Left cardiac atrium (tissue), 4 donors: ENCODE measurements at regions not wholly inside any gene's neighbourhood (a gene's known extent, or its start where the extent isn't known, plus 50 kb on each side); places are given as distances from the start of the nearest gene placed in this dataset.

Source experiments
- ATAC-seq, 2 donors: fragments of 200-7000 bp; cut with Tn5 transposase; one replicate each; pipeline ENCODE4 v1.9.1; 2020; ENCODE audit warnings: mild to moderate bottlenecking in 2 of 2, moderate library complexity in 2 of 2
- DNase-seq: peaks from one replicate; pipeline ENCODE4 v3.0.0-alpha.2; 2020
- intact Hi-C, 2 donors: fragments of 100-400 bp; cut with DNase I; formaldehyde crosslinking; loops; one replicate each; pipeline versions ENCODE4 v1.14.1 to v1.15.1; 2022 to 2023
- donor health status: DM: no; HTN: yes; CAD: no.
- donor health status: DM: no; HTN: yes; CAD: no; lungs with severe emphysema.
- donor health status: DM: yes; HTN: yes; CAD: no.
- donor health status: Dilated cardiomyopathy.

- intact Hi-C loops = loop anchor here in 1 of 2 donors (5.0 kb wide), 1 partner anchor 113 kb away; no protein-coding TSS in a partner anchor
- ATAC-seq (no peak), DNase-seq (no peak)
Observed at GRCh38 chr1:21350202-21350885, 60.1 kb upstream of the ECE1 start.

GRCh38 chr1:21349693-21350092, 59.4 kb upstream of the ECE1 start:
- intact Hi-C loops = loop anchor here in 1 of 2 donors (5.0 kb wide), 1 partner anchor 112 kb away; no protein-coding TSS in a partner anchor
- DNase-seq (no peak), ATAC-seq (no peak)

- intact Hi-C loops = no loop called here
- ATAC-seq = no peak
- DNase-seq = no peak
Observed at GRCh38 chr1:21347072-21347581, 56.9 kb upstream of the ECE1 start.

GRCh38 chr1:21346365-21347071, 56.3 kb upstream of the ECE1 start:
- ATAC-seq (no peak), DNase-seq (no peak)
- intact Hi-C loops = no loop called here

DNA sequence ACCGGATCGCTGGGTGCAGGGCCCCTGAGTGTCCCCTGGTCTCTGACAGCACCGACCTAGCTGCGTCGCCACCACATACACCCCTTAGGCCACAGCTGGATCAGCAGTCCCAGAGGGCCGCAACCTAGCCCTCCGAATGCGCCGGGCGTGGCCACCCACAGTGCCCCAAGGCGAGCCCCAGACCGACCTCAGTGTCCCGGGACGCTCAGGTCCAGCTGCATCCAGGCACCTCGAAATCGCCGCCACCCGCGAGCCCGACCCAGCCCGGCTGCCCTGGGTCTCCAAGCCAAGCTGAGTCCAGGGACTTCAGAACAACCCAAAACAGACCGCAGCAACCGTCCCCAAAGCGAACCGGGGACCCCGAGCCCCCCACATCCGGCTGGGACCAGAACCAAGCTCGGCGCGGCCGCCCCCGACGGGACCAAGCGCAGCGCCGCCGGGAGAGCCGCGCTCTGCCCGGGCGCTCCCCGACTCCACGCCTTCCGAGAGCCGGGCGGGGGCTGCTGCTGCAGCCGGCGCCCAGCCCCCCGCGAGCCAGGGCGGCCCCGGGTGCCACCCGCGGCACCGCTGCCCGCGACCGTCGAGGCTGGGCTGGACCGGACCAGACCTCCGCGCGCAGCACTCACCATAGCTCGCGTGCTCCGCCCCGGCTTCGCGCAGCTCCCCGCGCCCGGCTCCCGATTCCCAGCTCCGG, 54.6 kb upstream of the ECE1 start:
- peak; percentile 41 to 46 for ATAC-seq
- DNase-seq = peak; percentile 52
- intact Hi-C loops = loop anchor here (5.0 kb wide), 2 partner anchors 83 to 88 kb away; no protein-coding TSS in a partner anchor

GRCh38 chr1:21344098-21344749, 54.0 kb upstream of the ECE1 start:
- DNase-seq = no peak
- no peak for ATAC-seq
- intact Hi-C loops = loop anchor here (5.0 kb wide), 2 partner anchors 82 to 87 kb away; no protein-coding TSS in a partner anchor

GRCh38 chr1:21342961-21343838, 52.9 kb upstream of the ECE1 start:
- no peak for DNase-seq
- intact Hi-C loops = loop anchor here (5.0 kb wide), 2 partner anchors 81 to 86 kb away; no protein-coding TSS in a partner anchor
- ATAC-seq = no peak

GRCh38 chr1:21341517-21342078, 51.3 kb upstream of the ECE1 start:
- intact Hi-C loops = loop anchor here (5.0 kb wide), 2 partner anchors 79 to 84 kb away; no protein-coding TSS in a partner anchor
- DNase-seq (no peak), ATAC-seq (no peak)

- ATAC-seq (no peak), DNase-seq (no peak)
- intact Hi-C loops = loop anchor here (5.0 kb wide), 2 partner anchors 79 to 84 kb away; no protein-coding TSS in a partner anchor
Observed at GRCh38 chr1:21341022-21341421, 50.8 kb upstream of the ECE1 start.

DNA sequence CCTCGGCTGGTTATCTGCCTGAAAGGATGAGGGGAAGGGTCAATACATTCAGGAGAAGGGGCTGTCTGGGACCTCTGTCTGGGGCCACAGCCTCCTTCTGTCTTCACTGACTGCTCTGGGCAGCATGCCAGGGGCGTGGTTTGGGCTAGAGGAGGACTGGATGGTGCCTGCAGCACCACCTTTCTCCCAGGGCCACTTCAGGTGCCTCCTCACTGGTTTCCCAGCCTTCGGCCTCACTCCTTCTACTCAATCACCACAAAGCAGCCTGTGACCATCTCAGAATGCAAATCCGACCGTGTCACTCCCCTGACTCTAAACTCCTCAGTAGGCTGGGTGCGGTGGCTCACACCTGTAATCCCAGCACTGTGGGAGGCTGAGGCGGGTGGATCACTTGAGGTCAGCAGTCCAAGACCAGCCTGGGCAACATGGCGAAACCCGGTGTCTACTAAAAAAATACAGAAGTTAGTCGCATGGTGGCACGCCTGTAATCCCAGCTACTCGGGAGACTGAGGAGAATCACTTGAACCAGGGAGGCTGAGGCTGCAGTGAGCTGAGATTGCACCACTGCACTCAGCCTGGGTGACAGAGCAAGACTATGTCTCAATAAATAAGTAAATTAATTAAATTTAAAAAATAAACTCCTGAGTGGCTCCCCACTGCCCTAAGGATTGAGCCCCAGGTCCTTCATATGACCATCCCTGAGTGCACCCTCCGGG, 50.1 kb upstream of the ECE1 start:
- ATAC-seq (no peak), DNase-seq (peak; percentile 66)
- intact Hi-C loops = loop anchor here (5.0 kb wide), 2 partner anchors 78 to 83 kb away; no protein-coding TSS in a partner anchor
